ENCODE measurements at regions not wholly inside any gene's neighbourhood (a gene's known extent, or its start where the extent isn't known, plus 50 kb on each side); places are given as distances from the start of the nearest gene placed in this dataset.
A peak's percentile ranks its signal among the peaks of the same experiment; 100 is the strongest.

GRCh38 chr17:77343031-77343800 lies 202.4 kb downstream of the SEC14L1 start:
- Histone ChIP-seq H3K36me3 (ENCODE audit: control insufficient read depth, insufficient read depth, low read length) (no peaks in the 10 kb centered on the region), H3K27me3 (replicated peaks; ENCODE audit: control insufficient read depth, insufficient read depth, low read length, poor library complexity, severe bottlenecking) (no peaks in the 10 kb centered on the region), H3K4me1 (ENCODE audit: control insufficient read depth, insufficient read depth, low read length, poor library complexity, severe bottlenecking) (peaks cover 53% of the 10 kb centered on the region), H3K27ac (ENCODE audit: insufficient read depth, low read length, poor library complexity, severe bottlenecking) (peak overlapping the region; percentile 71), H3K9me3 (ENCODE audit: control insufficient read depth, low read length) (no peaks in the 10 kb centered on the region), H3K4me3 (ENCODE audit: insufficient read depth, low read depth, low read length, poor library complexity, severe bottlenecking) (peak overlapping the region; percentile 45)
- DNase-seq = no peak

GRCh38 chr17:77344038-77344437 lies 203.3 kb downstream of the SEC14L1 start:
- H3K27me3 ChIP-seq (replicated peaks; ENCODE audit: control insufficient read depth, insufficient read depth, low read length, poor library complexity, severe bottlenecking) = no peaks in the 10 kb centered on the region
- no peak overlapping the region for H3K4me3 ChIP-seq (ENCODE audit: insufficient read depth, low read depth, low read length, poor library complexity, severe bottlenecking)
- H3K27ac ChIP-seq (ENCODE audit: insufficient read depth, low read length, poor library complexity, severe bottlenecking) = no peak overlapping the region
- peaks cover 47% of the 10 kb centered on the region for H3K4me1 ChIP-seq (ENCODE audit: control insufficient read depth, insufficient read depth, low read length, poor library complexity, severe bottlenecking)
- H3K36me3 ChIP-seq (ENCODE audit: control insufficient read depth, insufficient read depth, low read length) = no peaks in the 10 kb centered on the region
- H3K9me3 ChIP-seq (ENCODE audit: control insufficient read depth, low read length) = no peaks in the 10 kb centered on the region
- no peak for DNase-seq

- Histone ChIP-seq H3K9me3 (ENCODE audit: control insufficient read depth, low read length) (no peaks in the 10 kb centered on the region), H3K36me3 (ENCODE audit: control insufficient read depth, insufficient read depth, low read length) (no peaks in the 10 kb centered on the region), H3K4me1 (ENCODE audit: control insufficient read depth, insufficient read depth, low read length, poor library complexity, severe bottlenecking) (peaks cover 42% of the 10 kb centered on the region), H3K27me3 (replicated peaks; ENCODE audit: control insufficient read depth, insufficient read depth, low read length, poor library complexity, severe bottlenecking) (no peaks in the 10 kb centered on the region), H3K4me3 (ENCODE audit: insufficient read depth, low read depth, low read length, poor library complexity, severe bottlenecking) (no peak overlapping the region), H3K27ac (ENCODE audit: insufficient read depth, low read length, poor library complexity, severe bottlenecking) (no peak overlapping the region)
- no peak for DNase-seq
Measured at GRCh38 chr17:77345260-77345910, 204.6 kb downstream of the SEC14L1 start.

GRCh38 chr17:77346765-77347164 lies 206.0 kb downstream of the SEC14L1 start:
- Histone ChIP-seq H3K27me3 (replicated peaks; ENCODE audit: control insufficient read depth, insufficient read depth, low read length, poor library complexity, severe bottlenecking) (no peaks in the 10 kb centered on the region), H3K4me3 (ENCODE audit: insufficient read depth, low read depth, low read length, poor library complexity, severe bottlenecking) (no peak overlapping the region), H3K4me1 (ENCODE audit: control insufficient read depth, insufficient read depth, low read length, poor library complexity, severe bottlenecking) (peaks cover 38% of the 10 kb centered on the region), H3K36me3 (ENCODE audit: control insufficient read depth, insufficient read depth, low read length) (no peaks in the 10 kb centered on the region), H3K27ac (ENCODE audit: insufficient read depth, low read length, poor library complexity, severe bottlenecking) (no peak overlapping the region), H3K9me3 (ENCODE audit: control insufficient read depth, low read length) (no peaks in the 10 kb centered on the region)
- no peak for DNase-seq

GRCh38 chr17:77347544-77347943 lies 206.8 kb downstream of the SEC14L1 start:
- no peak for DNase-seq
- Histone ChIP-seq H3K27me3 (replicated peaks; ENCODE audit: control insufficient read depth, insufficient read depth, low read length, poor library complexity, severe bottlenecking) (no peaks in the 10 kb centered on the region), H3K4me3 (ENCODE audit: insufficient read depth, low read depth, low read length, poor library complexity, severe bottlenecking) (no peak overlapping the region), H3K27ac (ENCODE audit: insufficient read depth, low read length, poor library complexity, severe bottlenecking) (no peak overlapping the region), H3K9me3 (ENCODE audit: control insufficient read depth, low read length) (no peaks in the 10 kb centered on the region), H3K4me1 (ENCODE audit: control insufficient read depth, insufficient read depth, low read length, poor library complexity, severe bottlenecking) (peaks cover 32% of the 10 kb centered on the region), H3K36me3 (ENCODE audit: control insufficient read depth, insufficient read depth, low read length) (no peaks in the 10 kb centered on the region)

GRCh38 chr17:77349976-77350830 lies 209.4 kb downstream of the SEC14L1 start:
- Histone ChIP-seq H3K36me3 (ENCODE audit: control insufficient read depth, insufficient read depth, low read length) (no peaks in the 10 kb centered on the region), H3K4me3 (ENCODE audit: insufficient read depth, low read depth, low read length, poor library complexity, severe bottlenecking) (no peak overlapping the region), H3K27ac (ENCODE audit: insufficient read depth, low read length, poor library complexity, severe bottlenecking) (no peak overlapping the region), H3K9me3 (ENCODE audit: control insufficient read depth, low read length) (no peaks in the 10 kb centered on the region), H3K4me1 (ENCODE audit: control insufficient read depth, insufficient read depth, low read length, poor library complexity, severe bottlenecking) (peaks cover 14% of the 10 kb centered on the region), H3K27me3 (replicated peaks; ENCODE audit: control insufficient read depth, insufficient read depth, low read length, poor library complexity, severe bottlenecking) (no peaks in the 10 kb centered on the region)
- no peak for DNase-seq

- H3K4me3 ChIP-seq (ENCODE audit: insufficient read depth, low read depth, low read length, poor library complexity, severe bottlenecking) = no peak overlapping the region
- no peaks in the 10 kb centered on the region for H3K36me3 ChIP-seq (ENCODE audit: control insufficient read depth, insufficient read depth, low read length)
- H3K27me3 ChIP-seq (replicated peaks; ENCODE audit: control insufficient read depth, insufficient read depth, low read length, poor library complexity, severe bottlenecking) = no peaks in the 10 kb centered on the region
- no peak overlapping the region for H3K27ac ChIP-seq (ENCODE audit: insufficient read depth, low read length, poor library complexity, severe bottlenecking)
- H3K9me3 ChIP-seq (ENCODE audit: control insufficient read depth, low read length) = no peaks in the 10 kb centered on the region
- peaks cover 9% of the 10 kb centered on the region for H3K4me1 ChIP-seq (ENCODE audit: control insufficient read depth, insufficient read depth, low read length, poor library complexity, severe bottlenecking)
- no peak for DNase-seq
Measured at GRCh38 chr17:77352441-77352840, 211.7 kb downstream of the SEC14L1 start.

- no peaks in the 10 kb centered on the region for H3K9me3 ChIP-seq (ENCODE audit: control insufficient read depth, low read length)
- peaks cover 9% of the 10 kb centered on the region for H3K4me1 ChIP-seq (ENCODE audit: control insufficient read depth, insufficient read depth, low read length, poor library complexity, severe bottlenecking)
- DNase-seq = no peak
- no peaks in the 10 kb centered on the region for H3K27me3 ChIP-seq (replicated peaks; ENCODE audit: control insufficient read depth, insufficient read depth, low read length, poor library complexity, severe bottlenecking)
- H3K36me3 ChIP-seq (ENCODE audit: control insufficient read depth, insufficient read depth, low read length) = no peaks in the 10 kb centered on the region
- H3K4me3 ChIP-seq (ENCODE audit: insufficient read depth, low read depth, low read length, poor library complexity, severe bottlenecking) = no peak overlapping the region
- H3K27ac ChIP-seq (ENCODE audit: insufficient read depth, low read length, poor library complexity, severe bottlenecking) = no peak overlapping the region
Measured at GRCh38 chr17:77352996-77353395, 212.2 kb downstream of the SEC14L1 start.

- no peak overlapping the region for H3K27ac ChIP-seq (ENCODE audit: insufficient read depth, low read length, poor library complexity, severe bottlenecking)
- DNase-seq = no peak
Measured at GRCh38 chr17:77353684-77354419, 213.1 kb downstream of the SEC14L1 start.

More at GRCh38 chr17:77353684-77354419, 213.1 kb downstream of the SEC14L1 start:
- Histone ChIP-seq H3K9me3 (ENCODE audit: control insufficient read depth, low read length) (no peaks in the 10 kb centered on the region), H3K36me3 (ENCODE audit: control insufficient read depth, insufficient read depth, low read length) (no peaks in the 10 kb centered on the region), H3K27me3 (replicated peaks; ENCODE audit: control insufficient read depth, insufficient read depth, low read length, poor library complexity, severe bottlenecking) (no peaks in the 10 kb centered on the region), H3K4me1 (ENCODE audit: control insufficient read depth, insufficient read depth, low read length, poor library complexity, severe bottlenecking) (peaks cover 9% of the 10 kb centered on the region), H3K4me3 (ENCODE audit: insufficient read depth, low read depth, low read length, poor library complexity, severe bottlenecking) (no peak overlapping the region)

Data from effector memory CD4-positive, alpha-beta T cell (primary cell).